ENCODE measurements at regions not wholly inside any gene's neighbourhood (a gene's known extent, or its start where the extent isn't known, plus 50 kb on each side); places are given as distances from the start of the nearest gene placed in this dataset.

- TF ChIP-seq RAD21 (IDR thresholded peaks at IDR 0.05; ENCODE audit: low read depth) (no peak), FOXM1 (IDR thresholded peaks at IDR 0.05; ENCODE audit: borderline replicate concordance, low read depth) (no peak), TAF1 (IDR thresholded peaks at IDR 0.05; ENCODE audit: low read depth) (no peak), REST (IDR thresholded peaks at IDR 0.05; ENCODE audit: low read depth) (no peak), USF1 (IDR thresholded peaks at IDR 0.05) (no peak), MAX (IDR thresholded peaks at IDR 0.05) (no peak), TEAD4 (IDR thresholded peaks at IDR 0.05) (no peak), YY1 (IDR thresholded peaks at IDR 0.05; ENCODE audit: low read depth) (no peak)
Measured at GRCh38 chr12:24718617-24719016, 230.3 kb downstream of the BCAT1 start.

- TF ChIP-seq TAF1 (IDR thresholded peaks at IDR 0.05; ENCODE audit: low read depth) (no peak), REST (IDR thresholded peaks at IDR 0.05; ENCODE audit: low read depth) (no peak), MAX (IDR thresholded peaks at IDR 0.05) (no peak), YY1 (IDR thresholded peaks at IDR 0.05; ENCODE audit: low read depth) (no peak), RAD21 (IDR thresholded peaks at IDR 0.05; ENCODE audit: low read depth) (no peak), NFIC (IDR thresholded peaks at IDR 0.05) (no peak)
Measured at GRCh38 chr12:24714237-24714636, 234.7 kb downstream of the BCAT1 start.

GRCh38 chr12:24711056-24712008 is 237.6 kb downstream of the BCAT1 start:
- TF ChIP-seq MAX (IDR thresholded peaks at IDR 0.05) (no peak), CREB1 (IDR thresholded peaks at IDR 0.05; ENCODE audit: low read depth) (no peak), EGR1 (IDR thresholded peaks at IDR 0.05) (no peak), TEAD4 (IDR thresholded peaks at IDR 0.05) (no peak), YY1 (IDR thresholded peaks at IDR 0.05; ENCODE audit: low read depth) (no peak), TCF12 (IDR thresholded peaks at IDR 0.05; ENCODE audit: low read depth) (no peak), FOXM1 (IDR thresholded peaks at IDR 0.05; ENCODE audit: borderline replicate concordance, low read depth) (no peak), REST (IDR thresholded peaks at IDR 0.05; ENCODE audit: low read depth) (no peak), RAD21 (IDR thresholded peaks at IDR 0.05; ENCODE audit: low read depth) (no peak), USF1 (IDR thresholded peaks at IDR 0.05) (no peak), EP300 (IDR thresholded peaks at IDR 0.05; ENCODE audit: borderline replicate concordance) (no peak), NFIC (IDR thresholded peaks at IDR 0.05) (no peak), ZBTB7A (IDR thresholded peaks at IDR 0.05; ENCODE audit: low read depth) (no peak), TAF1 (IDR thresholded peaks at IDR 0.05; ENCODE audit: low read depth) (no peak), CEBPB (IDR thresholded peaks at IDR 0.05) (no peak)

- TF ChIP-seq EGR1 (IDR thresholded peaks at IDR 0.05) (no peak), EP300 (IDR thresholded peaks at IDR 0.05; ENCODE audit: borderline replicate concordance) (no peak), FOXM1 (IDR thresholded peaks at IDR 0.05; ENCODE audit: borderline replicate concordance, low read depth) (no peak), MAX (IDR thresholded peaks at IDR 0.05) (no peak), USF1 (IDR thresholded peaks at IDR 0.05) (no peak), TCF12 (IDR thresholded peaks at IDR 0.05; ENCODE audit: low read depth) (no peak), YY1 (IDR thresholded peaks at IDR 0.05; ENCODE audit: low read depth) (no peak), TAF1 (IDR thresholded peaks at IDR 0.05; ENCODE audit: low read depth) (no peak), REST (IDR thresholded peaks at IDR 0.05; ENCODE audit: low read depth) (no peak), CREB1 (IDR thresholded peaks at IDR 0.05; ENCODE audit: low read depth) (no peak)
Measured at GRCh38 chr12:24709216-24709615, 239.7 kb downstream of the BCAT1 start.

Data from Ishikawa (cell line).